Adrenal gland (tissue), 5 donors: ENCODE measurements at regions not wholly inside any gene's neighbourhood (a gene's known extent, or its start where the extent isn't known, plus 50 kb on each side); places are given as distances from the start of the nearest gene placed in this dataset.

ENCODE experiments used
- CTCF ChIP-seq, 6 experiments: fragments of 450-650 bp in 4 of 6; fragments of 200-600 bp in 2 of 6; sonication (generic) in 1 of 6; IDR thresholded peaks; 1 replicate in 5 of 6; 2 replicates in 1 of 6; pipeline versions ENCODE4 v1.5.1 to v1.8.0; 2016 to 2021; ENCODE audit warnings: antibody characterized with exemption in 6 of 6, mild to moderate bottlenecking in 2 of 6, moderate library complexity in 1 of 6
- POLR2A ChIP-seq, 2 donors: fragments of 450-650 bp; IDR thresholded peaks; one replicate each; pipeline ENCODE4 v1.6.1; 2017; ENCODE audit warnings: antibody characterized with exemption in 2 of 2, mild to moderate bottlenecking in 2 of 2, moderate library complexity in 1 of 2
- donor health status: DM: no; HTN: no; CAD: no.

- TF ChIP-seq CTCF (IDR thresholded peaks at IDR 0.05) = no peak
- no peak for TF ChIP-seq POLR2A (IDR thresholded peaks at IDR 0.05)
Observed at GRCh38 chr12:11565752-11566151, 83.7 kb upstream of the ETV6 start.
